Sigmoid colon (tissue), 4 donors: ENCODE measurements at regions not wholly inside any gene's neighbourhood (a gene's known extent, or its start where the extent isn't known, plus 50 kb on each side); places are given as distances from the start of the nearest gene placed in this dataset.

Experiments used
- EP300 ChIP-seq, 4 donors: sonication (generic); formaldehyde crosslinking; IDR thresholded peaks; one replicate each; pipeline ENCODE4 v1.6.1; 2017; ENCODE audit warnings: antibody characterized with exemption in 4 of 4
- POLR2A ChIP-seq, 2 donors: fragments of 450-650 bp; IDR thresholded peaks; one replicate each; pipeline ENCODE4 v1.6.1; 2016; ENCODE audit warnings: antibody characterized with exemption in 2 of 2, mild to moderate bottlenecking in 2 of 2, moderate library complexity in 2 of 2
- POLR2AphosphoS5 ChIP-seq, 4 donors: sonication (generic); formaldehyde crosslinking; IDR thresholded peaks; one replicate each; pipeline ENCODE4 v1.6.1; 2017; ENCODE audit warnings: antibody characterized with exemption in 4 of 4
- TF ChIP-seq, protein P1 (sequence below), 4 experiments: fragments of 450-650 bp in 3 of 4; fragments of 200-600 bp in 1 of 4; IDR thresholded peaks; one replicate each; pipeline ENCODE4 v1.5.1; 2016 to 2019; ENCODE audit warnings: antibody characterized with exemption in 4 of 4, mild to moderate bottlenecking in 3 of 4, moderate library complexity in 2 of 4

DNA sequence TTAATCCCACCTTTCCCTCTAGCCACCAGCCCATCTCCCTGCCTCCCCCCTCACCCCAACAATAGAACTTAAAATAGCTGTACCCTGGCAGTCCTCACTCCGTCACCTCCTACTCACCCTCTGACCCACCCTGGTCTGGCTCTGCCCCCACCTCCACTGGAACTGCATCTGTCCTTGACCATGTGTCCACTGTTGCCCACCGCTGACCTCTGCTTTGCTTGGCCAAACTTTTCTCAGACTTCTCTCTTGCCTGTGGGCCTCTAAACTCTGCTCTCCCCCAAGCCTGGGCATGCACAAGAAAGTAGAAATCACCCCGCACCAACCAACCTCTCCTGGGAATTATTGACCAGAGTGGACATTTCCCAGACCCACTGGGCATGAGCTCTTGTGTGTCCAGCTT lies 169.8 kb downstream of the WSCD1 start:
- TF ChIP-seq POLR2AphosphoS5 (IDR thresholded peaks at IDR 0.05), result no peak
- TF ChIP-seq, protein P1, sequence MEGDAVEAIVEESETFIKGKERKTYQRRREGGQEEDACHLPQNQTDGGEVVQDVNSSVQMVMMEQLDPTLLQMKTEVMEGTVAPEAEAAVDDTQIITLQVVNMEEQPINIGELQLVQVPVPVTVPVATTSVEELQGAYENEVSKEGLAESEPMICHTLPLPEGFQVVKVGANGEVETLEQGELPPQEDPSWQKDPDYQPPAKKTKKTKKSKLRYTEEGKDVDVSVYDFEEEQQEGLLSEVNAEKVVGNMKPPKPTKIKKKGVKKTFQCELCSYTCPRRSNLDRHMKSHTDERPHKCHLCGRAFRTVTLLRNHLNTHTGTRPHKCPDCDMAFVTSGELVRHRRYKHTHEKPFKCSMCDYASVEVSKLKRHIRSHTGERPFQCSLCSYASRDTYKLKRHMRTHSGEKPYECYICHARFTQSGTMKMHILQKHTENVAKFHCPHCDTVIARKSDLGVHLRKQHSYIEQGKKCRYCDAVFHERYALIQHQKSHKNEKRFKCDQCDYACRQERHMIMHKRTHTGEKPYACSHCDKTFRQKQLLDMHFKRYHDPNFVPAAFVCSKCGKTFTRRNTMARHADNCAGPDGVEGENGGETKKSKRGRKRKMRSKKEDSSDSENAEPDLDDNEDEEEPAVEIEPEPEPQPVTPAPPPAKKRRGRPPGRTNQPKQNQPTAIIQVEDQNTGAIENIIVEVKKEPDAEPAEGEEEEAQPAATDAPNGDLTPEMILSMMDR (IDR thresholded peaks at IDR 0.05), result no peak
- no peak for TF ChIP-seq POLR2A (IDR thresholded peaks at IDR 0.05)
- TF ChIP-seq EP300 (IDR thresholded peaks at IDR 0.05), result no peak
